ENCODE measurements at regions not wholly inside any gene's neighbourhood (a gene's known extent, or its start where the extent isn't known, plus 50 kb on each side); places are given as distances from the start of the nearest gene placed in this dataset.
"Not testable (repeated sequence)": the region's sequence is repeated elsewhere in the genome, so short reads cannot be mapped to it uniquely, and the experiment has no call there.

- Mint-ChIP-seq H3K27me3 (no peaks in the 10 kb centered on the region), H3K36me3 (ENCODE audit: low read depth) (no peaks in the 10 kb centered on the region), H3K4me3 (no peak overlapping the region), H3K27ac (no peak overlapping the region), H3K9me3 (ENCODE audit: low read depth) (peaks cover 6% of the 10 kb centered on the region), H3K4me1 (no peaks in the 10 kb centered on the region)
- intact Hi-C loops (cut with DNase I, micrococcal nuclease): no loop called here
- DNase-seq: no peak
- ChIA-PET CTCF (no interaction called here), POLR2A (no interaction called here)
- ATAC-seq: no peak
Observed at GRCh38 chr20:30598460-30599230, 658.8 kb upstream of the DEFB115 start.

GRCh38 chr20:30599990-30600389 lies 657.5 kb upstream of the DEFB115 start:
- ATAC-seq: no peak
- H3K27me3 Mint-ChIP-seq: no peaks in the 10 kb centered on the region
- intact Hi-C loops (cut with DNase I, micrococcal nuclease): no loop called here
- H3K36me3 Mint-ChIP-seq (ENCODE audit: low read depth): no peaks in the 10 kb centered on the region
- ChIA-PET CTCF (no interaction called here), POLR2A (no interaction called here)
- H3K4me3 Mint-ChIP-seq: no peak overlapping the region
- DNase-seq: no peak
- peaks cover 9% of the 10 kb centered on the region for H3K9me3 Mint-ChIP-seq (ENCODE audit: low read depth)
- no peak overlapping the region for H3K27ac Mint-ChIP-seq
- no peaks in the 10 kb centered on the region for H3K4me1 Mint-ChIP-seq

- POLR2A ChIA-PET: no interaction called here
Observed at GRCh38 chr20:30601974-30602373, 655.5 kb upstream of the DEFB115 start.

GRCh38 chr20:30602424-30602823 lies 655.0 kb upstream of the DEFB115 start:
- no peak overlapping the region for H3K27ac Mint-ChIP-seq
- peaks cover 22% of the 10 kb centered on the region for H3K9me3 Mint-ChIP-seq (ENCODE audit: low read depth)
- no peaks in the 10 kb centered on the region for H3K27me3 Mint-ChIP-seq
- H3K4me3 Mint-ChIP-seq: no peak overlapping the region
- DNase-seq (no peak), ATAC-seq (no peak)
- CTCF ChIA-PET: no interaction called here
- POLR2A ChIA-PET: no interaction called here
- H3K36me3 Mint-ChIP-seq (ENCODE audit: low read depth): no peaks in the 10 kb centered on the region
- H3K4me1 Mint-ChIP-seq: no peaks in the 10 kb centered on the region
- intact Hi-C loops (cut with DNase I, micrococcal nuclease): no loop called here

More at GRCh38 chr20:30601974-30602373, 655.5 kb upstream of the DEFB115 start:
- intact Hi-C loops (cut with DNase I, micrococcal nuclease): no loop called here
- no peaks in the 10 kb centered on the region for H3K36me3 Mint-ChIP-seq (ENCODE audit: low read depth)
- DNase-seq (no peak), ATAC-seq (no peak)
- H3K27ac Mint-ChIP-seq: no peak overlapping the region
- CTCF ChIA-PET: no interaction called here
- no peaks in the 10 kb centered on the region for H3K27me3 Mint-ChIP-seq
- H3K4me3 Mint-ChIP-seq: no peak overlapping the region
- H3K9me3 Mint-ChIP-seq (ENCODE audit: low read depth): peaks cover 20% of the 10 kb centered on the region
- H3K4me1 Mint-ChIP-seq: no peaks in the 10 kb centered on the region

DNA sequence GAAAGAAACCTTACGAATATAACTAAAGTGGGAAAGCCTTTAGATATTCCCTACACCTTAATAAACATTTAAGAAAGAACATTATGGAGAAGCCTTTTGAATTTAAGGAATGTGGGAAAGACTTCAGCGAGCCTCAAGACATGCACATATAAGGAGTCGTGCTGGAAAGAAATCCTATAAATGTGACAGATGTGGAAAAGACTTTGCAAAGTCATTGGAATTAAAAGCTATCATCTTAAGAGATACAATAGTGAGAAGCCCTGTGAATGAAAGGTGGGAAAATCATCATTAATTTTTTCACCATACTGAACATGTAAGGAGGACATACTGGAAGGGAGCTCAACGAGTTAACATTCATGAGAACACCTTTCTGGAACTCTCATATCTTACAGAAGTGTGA lies 650.5 kb upstream of the DEFB115 start:
- ATAC-seq (no peak), DNase-seq (no peak)
- H3K27ac Mint-ChIP-seq: no peak overlapping the region
- no peaks in the 10 kb centered on the region for H3K36me3 Mint-ChIP-seq (ENCODE audit: low read depth)
- H3K4me1 Mint-ChIP-seq: no peaks in the 10 kb centered on the region
- intact Hi-C loops (cut with DNase I, micrococcal nuclease): no loop called here
- ChIA-PET POLR2A (no interaction called here), CTCF (no interaction called here)
- no peak overlapping the region for H3K4me3 Mint-ChIP-seq
- peaks cover 33% of the 10 kb centered on the region for H3K9me3 Mint-ChIP-seq (ENCODE audit: low read depth)
- no peaks in the 10 kb centered on the region for H3K27me3 Mint-ChIP-seq

- H3K9me3 Mint-ChIP-seq (ENCODE audit: low read depth): peaks cover 30% of the 10 kb centered on the region
- ChIA-PET POLR2A (no interaction called here), CTCF (interaction anchor here (0.8 kb wide), 1 partner anchor 735 kb away, joined by 3 read pairs; no protein-coding TSS in a partner anchor)
- H3K27ac Mint-ChIP-seq: no peak overlapping the region
- H3K4me1 Mint-ChIP-seq: no peaks in the 10 kb centered on the region
- H3K27me3 Mint-ChIP-seq: no peaks in the 10 kb centered on the region
- H3K4me3 Mint-ChIP-seq: no peak overlapping the region
- DNase-seq: no peak
- intact Hi-C loops (cut with DNase I, micrococcal nuclease): loop anchor here in 1 of 2 experiments (10.0 kb wide), 1 partner anchor 65 kb away; no protein-coding TSS in a partner anchor
- H3K36me3 Mint-ChIP-seq (ENCODE audit: low read depth): no peaks in the 10 kb centered on the region
- no peak for ATAC-seq
Observed at GRCh38 chr20:30610029-30610693, 647.3 kb upstream of the DEFB115 start.

GRCh38 chr20:30610751-30611150 lies 646.7 kb upstream of the DEFB115 start:
- DNase-seq (no peak), ATAC-seq (no peak)
- peaks cover 30% of the 10 kb centered on the region for H3K9me3 Mint-ChIP-seq (ENCODE audit: low read depth)
- H3K27ac Mint-ChIP-seq: no peak overlapping the region
- no peaks in the 10 kb centered on the region for H3K27me3 Mint-ChIP-seq
- H3K36me3 Mint-ChIP-seq (ENCODE audit: low read depth): no peaks in the 10 kb centered on the region
- no peaks in the 10 kb centered on the region for H3K4me1 Mint-ChIP-seq
- intact Hi-C loops (cut with DNase I, micrococcal nuclease): loop anchor here in 1 of 2 experiments (10.0 kb wide), 1 partner anchor 64 kb away; no protein-coding TSS in a partner anchor
- H3K4me3 Mint-ChIP-seq: no peak overlapping the region
- ChIA-PET CTCF (no interaction called here), POLR2A (no interaction called here)

DNA sequence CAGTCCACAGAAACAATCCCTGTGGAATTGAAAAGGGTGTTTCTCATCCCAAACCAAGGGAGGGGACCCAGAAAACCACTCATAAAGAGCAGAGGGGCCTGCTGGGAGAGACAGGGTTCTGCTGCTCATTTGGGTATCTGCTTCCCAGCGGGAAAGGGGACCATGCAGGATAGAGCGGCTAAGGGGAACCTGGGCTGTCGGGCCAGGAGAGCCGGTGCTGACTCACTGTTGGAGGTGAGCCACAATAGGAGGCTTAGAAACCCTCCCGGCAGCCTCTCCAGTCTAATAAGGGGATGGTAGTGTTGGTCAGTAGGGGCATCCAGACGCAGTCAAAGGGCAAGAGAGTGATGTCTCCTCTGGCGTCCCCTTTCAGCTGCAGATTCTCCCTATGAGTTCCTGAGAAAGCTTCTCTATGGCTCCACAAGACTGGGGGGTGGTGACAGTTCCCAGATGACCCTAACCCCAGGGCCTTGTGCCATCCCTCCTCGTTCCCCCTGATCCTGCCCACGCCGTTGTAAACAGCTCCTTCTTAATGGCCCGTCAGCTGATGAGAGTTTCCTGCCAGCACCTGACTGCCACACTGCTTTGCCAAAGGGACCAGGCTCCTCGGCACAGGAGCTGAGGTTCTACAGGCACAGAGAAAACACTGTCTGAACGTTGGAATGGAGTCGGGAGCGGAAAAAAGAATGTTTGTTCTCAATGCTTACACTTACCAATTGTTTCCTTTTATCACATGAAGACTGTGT lies 646.1 kb upstream of the DEFB115 start:
- ChIA-PET CTCF (no interaction called here), POLR2A (no interaction called here)
- Mint-ChIP-seq H3K27me3 (no peaks in the 10 kb centered on the region), H3K4me3 (no peak overlapping the region), H3K4me1 (no peaks in the 10 kb centered on the region), H3K27ac (no peak overlapping the region), H3K9me3 (ENCODE audit: low read depth) (peaks cover 24% of the 10 kb centered on the region), H3K36me3 (ENCODE audit: low read depth) (no peaks in the 10 kb centered on the region)
- intact Hi-C loops (cut with DNase I, micrococcal nuclease): loop anchor here in 1 of 2 experiments (10.0 kb wide), 1 partner anchor 63 kb away; no protein-coding TSS in a partner anchor
- ATAC-seq (no peak), DNase-seq (no peak)

GRCh38 chr20:30612344-30612743 lies 645.1 kb upstream of the DEFB115 start:
- H3K36me3 Mint-ChIP-seq (ENCODE audit: low read depth): no peaks in the 10 kb centered on the region
- H3K4me1 Mint-ChIP-seq: no peaks in the 10 kb centered on the region
- H3K4me3 Mint-ChIP-seq: no peak overlapping the region
- no peak for DNase-seq
- no peaks in the 10 kb centered on the region for H3K27me3 Mint-ChIP-seq
- intact Hi-C loops (cut with DNase I, micrococcal nuclease): loop anchor here in 1 of 2 experiments (10.0 kb wide), 1 partner anchor 62 kb away; no protein-coding TSS in a partner anchor
- peaks cover 19% of the 10 kb centered on the region for H3K9me3 Mint-ChIP-seq (ENCODE audit: low read depth)
- CTCF ChIA-PET: no interaction called here
- POLR2A ChIA-PET: no interaction called here
- H3K27ac Mint-ChIP-seq: no peak overlapping the region
- ATAC-seq: no peak

DNA sequence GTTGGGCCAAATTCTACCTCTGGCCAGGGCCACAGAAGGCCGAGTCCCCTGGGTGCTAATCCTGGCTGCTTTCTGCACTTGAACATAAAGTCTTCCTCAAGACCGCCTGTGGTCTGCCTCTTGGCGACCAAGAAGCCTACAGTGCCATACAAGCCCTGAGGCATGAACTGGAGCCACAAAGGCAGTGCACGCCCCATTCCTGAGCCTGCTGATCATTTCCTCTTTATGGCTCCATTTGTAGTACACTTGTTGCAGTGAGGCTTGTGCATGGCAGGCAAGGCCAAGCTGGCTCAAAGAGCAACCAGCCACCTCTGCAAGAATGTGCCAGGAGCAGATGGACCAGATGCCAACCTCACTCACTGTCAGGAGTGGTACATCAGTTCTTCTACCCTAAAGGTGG lies 636.1 kb upstream of the DEFB115 start:
- H3K27ac Mint-ChIP-seq; DNase-seq; H3K4me1 Mint-ChIP-seq; H3K36me3 Mint-ChIP-seq (ENCODE audit: low read depth); H3K27me3 Mint-ChIP-seq; CTCF ChIA-PET; H3K4me3 Mint-ChIP-seq; intact Hi-C loops (cut with DNase I, micrococcal nuclease); POLR2A ChIA-PET; ATAC-seq; H3K9me3 Mint-ChIP-seq (ENCODE audit: low read depth): not testable (repeated sequence)

GRCh38 chr20:30624310-30624709 lies 633.2 kb upstream of the DEFB115 start:
- DNase-seq; POLR2A ChIA-PET; intact Hi-C loops (cut with DNase I, micrococcal nuclease); H3K27ac Mint-ChIP-seq; H3K9me3 Mint-ChIP-seq (ENCODE audit: low read depth); H3K4me1 Mint-ChIP-seq; H3K36me3 Mint-ChIP-seq (ENCODE audit: low read depth); H3K27me3 Mint-ChIP-seq; H3K4me3 Mint-ChIP-seq; CTCF ChIA-PET; ATAC-seq: not testable (repeated sequence)

- DNase-seq; POLR2A ChIA-PET; ATAC-seq; CTCF ChIA-PET; H3K4me1 Mint-ChIP-seq; H3K27me3 Mint-ChIP-seq; intact Hi-C loops (cut with DNase I, micrococcal nuclease); H3K36me3 Mint-ChIP-seq (ENCODE audit: low read depth); H3K4me3 Mint-ChIP-seq; H3K27ac Mint-ChIP-seq: not testable (repeated sequence)
- H3K9me3 Mint-ChIP-seq (ENCODE audit: low read depth): peaks cover 15% of the 10 kb centered on the region
Observed at GRCh38 chr20:30629376-30629775, 628.1 kb upstream of the DEFB115 start.

All from activated CD4-positive, alpha-beta T cell treated with anti-CD3 and anti-CD28 coated beads for 36 hours (primary cell).